Stimulated activated CD4-positive, alpha-beta T cell treated with anti-CD3 and anti-CD28 coated beads, TNF-alpha, amount 100 ng/mL, for 4 hours (primary cell): ENCODE measurements at regions not wholly inside any gene's neighbourhood (a gene's known extent, or its start where the extent isn't known, plus 50 kb on each side); places are given as distances from the start of the nearest gene placed in this dataset.
"Not testable (repeated sequence)": the region's sequence is repeated elsewhere in the genome, so short reads cannot be mapped to it uniquely, and the experiment has no call there.

Source experiments
- DNase-seq, 3 experiments: peaks; one replicate each; pipeline ENCODE4 v3.0.0-alpha.2; 2020; ENCODE audit warnings: low read depth in 3 of 3

GRCh38 chr12:76664731-76665130, 99.2 kb upstream of the ZDHHC17 start:
- no peak for DNase-seq

GRCh38 chr12:76666290-76666835, 97.6 kb upstream of the ZDHHC17 start:
- no peak for DNase-seq

GRCh38 chr12:76669981-76670380, 93.9 kb upstream of the ZDHHC17 start:
- DNase-seq = no peak

GRCh38 chr12:76670776-76671175, 93.1 kb upstream of the ZDHHC17 start:
- no peak for DNase-seq

DNA sequence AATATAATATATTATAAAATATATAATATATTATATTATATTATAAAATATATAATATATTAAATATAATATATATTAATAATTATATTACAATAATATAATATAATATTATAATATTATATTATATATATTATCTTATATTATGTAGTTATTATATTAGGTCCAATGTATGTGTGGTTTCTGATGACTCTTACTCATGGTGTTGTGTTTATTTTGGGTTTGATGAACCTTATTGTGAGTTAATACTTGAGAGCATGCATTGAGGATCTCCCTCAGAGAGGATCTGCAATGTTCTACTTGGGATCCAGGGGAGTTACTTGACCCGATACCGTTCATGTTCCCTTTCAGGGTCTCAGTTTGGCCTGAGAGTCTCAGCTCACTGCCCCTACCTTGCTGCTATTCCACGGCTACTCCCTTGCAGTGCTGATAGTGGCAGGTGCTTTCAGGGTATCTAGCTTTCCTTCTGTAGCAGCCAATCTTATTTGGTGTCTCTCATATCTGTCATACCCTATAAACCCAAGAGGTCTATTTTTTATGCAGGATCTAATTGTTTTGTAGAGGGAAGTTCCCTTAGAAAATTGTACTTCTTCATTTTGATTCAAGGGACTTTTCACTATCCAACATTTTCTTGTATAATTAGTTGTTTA, 89.1 kb upstream of the ZDHHC17 start:
- no peak for DNase-seq

- not testable (repeated sequence) for DNase-seq
Observed at GRCh38 chr12:76676261-76676660, 87.7 kb upstream of the ZDHHC17 start.

- DNase-seq = no peak
Observed at GRCh38 chr12:76678992-76679391, 84.9 kb upstream of the ZDHHC17 start.

- no peak for DNase-seq
Observed at GRCh38 chr12:76679778-76680177, 84.1 kb upstream of the ZDHHC17 start.

DNA sequence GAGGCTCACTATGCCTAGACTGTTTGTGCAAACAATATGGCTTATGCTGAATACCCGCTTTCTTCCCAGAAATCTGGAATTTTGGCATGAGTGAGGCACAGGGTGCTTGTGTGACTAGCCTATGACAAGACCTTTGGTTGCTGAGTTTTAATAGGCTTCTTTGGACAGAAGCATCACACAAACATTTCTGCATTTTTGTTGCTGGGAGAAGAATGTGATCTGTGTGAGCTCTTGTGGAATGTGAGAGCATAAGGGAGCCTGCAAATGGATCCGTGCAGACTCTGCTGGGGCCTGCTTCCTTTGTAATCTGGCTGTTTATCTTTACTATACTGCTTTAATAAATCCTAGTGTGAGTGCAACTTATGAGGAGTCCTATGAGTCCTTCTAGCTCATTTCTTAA, 83.0 kb upstream of the ZDHHC17 start:
- no peak for DNase-seq

- DNase-seq = no peak
Observed at GRCh38 chr12:76685246-76685678, 78.7 kb upstream of the ZDHHC17 start.

DNA sequence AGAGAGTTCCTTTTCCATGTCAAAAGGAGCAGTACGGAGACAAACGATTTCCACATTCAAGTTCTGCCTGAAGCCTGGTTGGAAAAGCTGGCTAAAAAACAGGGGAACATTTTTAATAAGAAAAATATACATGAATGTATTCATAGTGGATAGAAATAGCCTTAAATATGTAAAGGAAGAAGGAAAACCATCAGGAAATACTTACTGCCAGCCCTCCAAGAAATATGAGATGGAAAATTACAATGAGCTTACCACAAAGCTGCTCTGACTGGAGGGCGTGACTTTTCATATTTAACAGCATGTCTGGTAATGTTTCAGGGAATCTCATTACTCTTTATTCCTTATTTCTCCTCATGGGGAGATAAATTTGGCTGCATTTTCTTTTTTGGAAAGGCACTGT, 75.9 kb upstream of the ZDHHC17 start:
- no peak for DNase-seq

GRCh38 chr12:76688631-76689030, 75.3 kb upstream of the ZDHHC17 start:
- no peak for DNase-seq

- DNase-seq = no peak
Observed at GRCh38 chr12:76690921-76691700, 72.8 kb upstream of the ZDHHC17 start.

- DNase-seq = no peak
Observed at GRCh38 chr12:76692846-76693245, 71.1 kb upstream of the ZDHHC17 start.

DNA sequence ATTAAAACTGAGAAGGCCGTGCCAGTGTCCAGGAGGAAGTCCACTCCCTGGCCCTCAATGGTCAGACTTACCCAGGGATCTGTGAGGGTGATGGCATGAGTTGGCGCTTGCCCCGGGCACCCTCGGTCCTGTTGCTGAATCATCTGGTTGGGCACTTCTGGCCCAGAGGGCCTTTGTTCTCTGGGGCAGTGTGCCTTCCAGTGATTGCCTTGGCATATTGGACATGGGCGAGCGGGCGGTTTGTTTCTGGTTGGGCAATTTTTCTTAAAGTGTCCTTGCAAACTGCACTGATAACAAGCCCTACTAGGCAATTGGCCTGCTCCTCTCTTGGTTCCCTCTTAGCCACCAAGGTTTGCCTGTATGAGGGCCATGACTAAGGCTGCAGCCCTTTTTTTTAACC, 69.5 kb upstream of the ZDHHC17 start:
- DNase-seq = no peak

DNA sequence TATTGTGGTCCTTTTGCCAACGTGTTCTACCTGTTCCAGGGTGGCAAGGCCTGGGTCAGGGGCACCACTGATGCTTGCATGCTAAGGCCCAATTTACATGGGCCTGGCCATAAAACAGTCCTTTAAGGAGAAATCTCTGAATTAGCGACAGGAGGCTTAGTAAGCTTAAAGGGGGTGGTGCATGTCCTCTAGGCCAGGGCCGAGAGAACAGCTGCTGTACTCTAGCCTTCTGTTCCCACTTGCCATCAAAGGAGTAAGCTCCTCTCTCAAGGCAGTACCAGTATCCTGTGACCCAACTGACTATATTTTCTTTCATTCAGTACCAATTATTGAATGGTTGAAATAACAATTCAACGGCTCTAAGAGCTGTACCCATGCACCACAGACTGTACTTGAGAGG, 67.7 kb upstream of the ZDHHC17 start:
- DNase-seq = no peak

- DNase-seq = no peak
Observed at GRCh38 chr12:76697849-76698248, 66.1 kb upstream of the ZDHHC17 start.

GRCh38 chr12:76698316-76698715, 65.6 kb upstream of the ZDHHC17 start:
- no peak for DNase-seq

DNA sequence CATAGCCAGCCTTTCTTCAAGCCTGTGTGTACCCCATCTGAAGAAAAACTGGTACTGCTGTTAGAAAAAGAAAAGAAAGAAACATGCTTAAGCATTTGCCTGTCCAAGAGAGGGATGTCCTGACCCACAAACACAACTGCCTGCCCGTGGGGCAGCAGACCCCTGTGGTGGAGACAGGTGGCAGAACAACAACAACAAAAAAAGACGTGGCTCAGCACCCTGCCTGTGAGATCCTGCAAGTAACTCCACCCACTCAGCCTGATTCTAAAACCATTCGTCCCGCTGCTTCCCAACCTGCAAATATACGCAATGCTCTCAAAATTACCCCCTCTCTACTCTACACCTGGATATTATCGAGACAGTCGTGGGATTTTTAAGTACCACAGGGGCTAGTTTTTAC, 64.9 kb upstream of the ZDHHC17 start:
- no peak for DNase-seq

DNA sequence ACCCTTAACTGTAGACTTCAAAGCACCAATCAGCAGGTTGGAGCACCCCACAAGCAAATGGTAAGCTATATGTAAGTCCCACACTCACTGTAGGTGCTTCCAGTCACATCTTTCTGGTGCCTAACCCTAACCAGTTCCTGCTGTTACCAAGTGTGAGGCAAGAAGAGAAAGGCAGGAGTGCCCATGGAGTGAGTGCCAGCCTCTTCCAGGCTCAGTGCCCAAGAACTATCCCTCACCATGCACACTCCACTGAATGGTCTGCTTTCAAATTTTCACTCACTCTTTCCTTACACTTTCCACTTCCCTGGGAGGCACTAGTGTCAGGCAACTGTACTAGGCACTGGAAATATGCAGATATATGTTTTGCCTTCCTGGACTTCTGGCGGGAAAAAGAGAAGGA, 62.2 kb upstream of the ZDHHC17 start:
- DNase-seq = no peak

- DNase-seq = no peak
Observed at GRCh38 chr12:76702946-76703345, 61.0 kb upstream of the ZDHHC17 start.

DNA sequence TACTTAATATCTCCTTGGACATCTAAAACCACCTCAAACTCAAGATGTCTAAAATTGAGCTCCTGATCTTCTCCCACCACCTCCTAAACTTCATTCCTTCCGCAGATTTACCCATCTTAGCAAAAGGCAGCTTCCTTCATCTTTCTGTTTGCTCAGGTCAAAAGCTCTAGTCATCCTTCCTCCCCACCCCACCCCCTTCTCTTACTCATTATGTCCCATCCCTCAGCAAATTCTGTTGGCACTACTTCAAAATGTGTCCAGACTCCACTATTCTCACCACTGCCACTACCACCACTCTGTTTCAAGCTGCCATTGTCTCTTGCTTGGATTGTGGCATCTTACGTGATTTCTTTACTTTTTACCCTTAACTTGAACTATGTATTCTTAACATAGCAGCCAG, 59.2 kb upstream of the ZDHHC17 start:
- no peak for DNase-seq

- no peak for DNase-seq
Observed at GRCh38 chr12:76706101-76706500, 57.8 kb upstream of the ZDHHC17 start.
